GM20000 (cell line): ENCODE measurements at regions not wholly inside any gene's neighbourhood (a gene's known extent, or its start where the extent isn't known, plus 50 kb on each side); places are given as distances from the start of the nearest gene placed in this dataset.

Source experiments
- DNase-seq: peaks from one replicate; pipeline ENCODE4 v3.0.0; 2012; ENCODE audit warnings: low spot score
- TF ChIP-seq, protein P1 (sequence below): IDR thresholded peaks from 2 replicates; pipeline ENCODE4 v1.5.1; 2012; ENCODE audit warnings: mild to moderate bottlenecking, control low read depth; ENCODE audit errors: extremely low read depth, missing control alignments

DNA sequence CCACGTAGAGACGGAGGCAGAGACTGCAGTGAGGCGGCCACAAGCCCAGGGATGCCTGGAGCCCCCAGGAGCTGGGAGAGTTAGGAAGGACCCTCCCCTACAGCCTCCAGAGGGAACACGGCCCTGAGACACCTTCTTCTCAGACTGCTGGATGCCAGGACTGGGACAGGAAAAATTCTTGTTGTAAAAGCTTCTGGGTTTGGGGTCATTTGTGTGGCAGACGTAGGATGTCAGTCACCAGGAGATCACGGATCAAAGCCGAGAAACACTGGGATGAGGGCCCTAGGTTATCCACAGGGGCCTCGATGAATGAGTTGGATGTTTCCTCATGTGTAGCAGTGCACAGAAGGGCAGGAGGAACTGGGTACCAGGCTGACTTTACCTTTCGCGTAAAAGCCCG is 163.7 kb downstream of the SHOX start:
- TF ChIP-seq, protein P1, sequence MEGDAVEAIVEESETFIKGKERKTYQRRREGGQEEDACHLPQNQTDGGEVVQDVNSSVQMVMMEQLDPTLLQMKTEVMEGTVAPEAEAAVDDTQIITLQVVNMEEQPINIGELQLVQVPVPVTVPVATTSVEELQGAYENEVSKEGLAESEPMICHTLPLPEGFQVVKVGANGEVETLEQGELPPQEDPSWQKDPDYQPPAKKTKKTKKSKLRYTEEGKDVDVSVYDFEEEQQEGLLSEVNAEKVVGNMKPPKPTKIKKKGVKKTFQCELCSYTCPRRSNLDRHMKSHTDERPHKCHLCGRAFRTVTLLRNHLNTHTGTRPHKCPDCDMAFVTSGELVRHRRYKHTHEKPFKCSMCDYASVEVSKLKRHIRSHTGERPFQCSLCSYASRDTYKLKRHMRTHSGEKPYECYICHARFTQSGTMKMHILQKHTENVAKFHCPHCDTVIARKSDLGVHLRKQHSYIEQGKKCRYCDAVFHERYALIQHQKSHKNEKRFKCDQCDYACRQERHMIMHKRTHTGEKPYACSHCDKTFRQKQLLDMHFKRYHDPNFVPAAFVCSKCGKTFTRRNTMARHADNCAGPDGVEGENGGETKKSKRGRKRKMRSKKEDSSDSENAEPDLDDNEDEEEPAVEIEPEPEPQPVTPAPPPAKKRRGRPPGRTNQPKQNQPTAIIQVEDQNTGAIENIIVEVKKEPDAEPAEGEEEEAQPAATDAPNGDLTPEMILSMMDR, result no peak
- no peak for DNase-seq

DNA sequence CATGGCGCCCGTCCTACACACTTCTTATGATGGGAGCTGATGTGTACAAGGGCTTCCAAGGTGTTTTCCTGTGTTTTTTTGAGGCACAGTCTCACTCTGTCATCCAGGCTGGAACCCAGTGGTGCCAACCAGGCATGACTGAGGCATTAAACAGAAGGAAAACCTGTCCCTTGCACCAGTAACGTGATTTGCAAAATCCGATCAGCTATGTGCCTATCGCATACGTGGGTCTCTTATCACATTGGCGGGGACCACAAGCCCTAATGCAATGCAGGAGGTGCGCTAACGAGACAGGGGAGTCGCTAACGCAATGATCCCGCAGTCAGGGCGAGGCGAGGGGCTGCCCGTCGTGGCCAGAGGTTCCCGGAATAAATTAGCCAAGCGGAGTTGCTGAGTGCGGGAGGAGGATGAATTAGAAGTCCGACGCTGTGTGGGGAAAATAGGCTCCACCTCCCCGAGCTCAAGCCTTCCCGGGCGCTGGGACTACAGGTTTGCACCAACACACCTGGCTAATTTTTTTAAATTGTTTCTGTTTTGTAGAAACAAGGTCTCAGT is 162.7 kb downstream of the SHOX start:
- TF ChIP-seq, protein P1, result no peak
- no peak for DNase-seq

DNA sequence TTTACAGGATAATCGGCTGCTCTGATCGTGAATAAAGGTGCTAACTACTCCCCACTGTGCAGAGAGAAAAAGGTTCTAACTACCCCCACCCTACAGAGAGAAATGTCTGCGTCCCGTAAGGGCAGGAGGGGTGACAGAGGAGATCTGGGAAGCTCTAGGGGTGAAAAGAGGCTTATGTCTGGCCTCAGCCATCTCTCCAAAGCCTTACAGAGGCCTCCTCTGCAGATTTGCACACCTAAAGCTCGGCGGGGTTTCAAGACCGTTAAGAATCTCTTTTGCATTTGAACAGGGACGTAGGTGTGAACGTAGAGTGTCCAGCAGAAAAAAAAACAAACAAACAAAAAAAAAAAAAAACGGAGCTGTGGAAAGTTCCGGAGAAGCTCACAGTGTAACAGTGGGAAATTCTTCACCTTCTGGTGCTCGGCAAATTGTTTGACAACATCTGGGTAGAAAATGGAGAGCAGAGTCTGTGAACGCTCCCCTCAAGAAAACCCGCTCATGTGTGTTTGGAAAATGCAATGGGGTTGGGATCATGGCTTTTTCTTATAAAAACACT is 161.0 kb downstream of the SHOX start:
- no peak for DNase-seq
- TF ChIP-seq, protein P1, result no peak

DNA sequence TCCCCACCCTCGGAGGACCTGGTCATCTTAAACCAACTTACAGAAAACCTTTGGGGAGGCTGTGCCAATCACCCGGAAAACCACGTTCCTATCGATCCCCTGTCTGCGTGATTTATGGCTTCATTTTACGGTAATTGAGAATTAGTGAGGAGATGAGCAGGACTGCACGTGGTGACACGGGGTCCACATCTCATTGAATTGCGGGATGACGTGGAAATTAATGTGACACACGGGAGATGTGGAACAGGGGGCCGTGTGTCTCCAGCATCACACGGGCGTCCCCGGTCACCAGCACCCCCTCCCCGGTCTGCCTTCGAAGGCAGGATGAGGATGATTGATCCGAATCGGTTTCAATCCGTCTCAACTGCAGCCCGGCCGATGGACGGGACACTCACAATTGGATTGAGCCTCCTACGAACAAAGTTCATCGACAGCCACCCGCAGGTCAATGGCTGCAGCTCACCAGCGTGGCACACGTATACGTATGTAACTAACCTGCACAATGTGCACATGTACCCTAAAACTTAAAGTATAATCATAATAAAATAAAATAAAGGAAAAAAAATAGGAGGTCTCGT is 160.3 kb downstream of the SHOX start:
- no peak for DNase-seq
- TF ChIP-seq, protein P1, result no peak

DNA sequence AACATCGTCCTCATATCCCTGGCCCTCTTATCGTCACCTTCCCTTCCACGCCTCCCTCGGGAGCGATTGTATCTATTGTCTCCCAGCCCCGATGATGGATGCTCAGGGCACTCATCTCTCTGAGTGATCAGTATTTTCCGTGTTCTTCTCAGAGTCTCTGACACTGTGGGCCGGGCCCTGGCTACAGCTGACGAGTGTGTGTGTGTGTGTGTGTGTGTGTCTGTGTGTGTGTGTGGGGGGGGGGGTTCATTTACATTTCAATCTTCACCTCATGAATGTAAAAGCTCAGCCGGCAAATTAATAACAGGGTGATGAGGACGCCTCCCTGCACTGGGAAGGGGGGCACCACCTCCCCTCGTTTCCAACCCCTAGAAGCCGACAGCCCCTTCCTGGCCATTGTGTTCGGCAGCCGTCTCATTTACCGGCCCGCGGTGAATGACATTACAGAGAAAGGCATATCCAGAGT is 159.5 kb downstream of the SHOX start:
- TF ChIP-seq, protein P1, result no peak
- DNase-seq, result no peak

DNA sequence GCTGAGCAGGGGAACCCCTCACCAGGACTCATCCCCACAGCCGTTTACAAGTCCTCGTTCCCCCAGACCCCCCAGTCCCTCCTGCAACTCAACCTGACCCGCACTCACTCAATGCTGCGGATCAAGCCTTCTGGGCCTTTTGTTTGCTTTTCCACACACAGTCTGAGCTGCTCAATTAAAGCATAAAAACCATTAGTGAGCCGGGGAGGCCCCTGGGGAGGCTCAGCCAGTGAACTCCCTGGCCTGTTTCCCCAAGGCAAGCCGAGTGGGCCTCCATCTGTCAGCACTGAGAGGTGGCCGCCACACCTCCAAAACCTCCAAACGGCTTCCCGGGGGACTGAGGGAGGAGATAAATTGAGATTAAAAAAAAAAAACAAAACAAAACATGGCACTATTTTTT is 158.5 kb downstream of the SHOX start:
- TF ChIP-seq, protein P1, result no peak
- no peak for DNase-seq

DNA sequence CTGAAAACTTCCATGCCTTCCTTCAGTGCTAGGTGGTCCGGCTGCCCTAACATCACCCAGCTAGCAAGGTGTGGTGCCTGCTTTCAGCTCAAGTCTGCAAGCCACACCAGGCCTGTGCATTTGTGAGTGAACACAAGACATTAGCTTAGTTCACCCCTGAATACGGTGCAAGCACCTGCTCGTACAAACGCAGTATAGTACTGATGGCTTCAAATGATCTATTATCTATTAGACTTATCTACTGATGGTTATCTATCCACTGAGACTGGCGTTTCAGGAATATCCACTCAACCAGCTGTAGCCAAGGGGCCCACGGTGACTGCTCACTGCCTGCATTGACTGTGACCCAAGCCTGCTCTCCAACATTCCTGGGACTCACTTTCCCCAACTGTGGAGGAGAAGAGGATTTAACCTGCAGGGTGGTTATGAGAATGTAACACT is 155.9 kb downstream of the SHOX start:
- TF ChIP-seq, protein P1, result no peak

More for the DNA sequence above, 155.9 kb downstream of the SHOX start:
- DNase-seq, result no peak
